Mesenchymal stem cell (in vitro differentiated cells and primary cell): ENCODE measurements at regions not wholly inside any gene's neighbourhood (a gene's known extent, or its start where the extent isn't known, plus 50 kb on each side); places are given as distances from the start of the nearest gene placed in this dataset.

Experiments used
- DNase-seq: peaks from one replicate; pipeline ENCODE4 v3.0.0-alpha.2; 2013
- H2AFZ ChIP-seq: one replicate; pipeline ENCODE4 v1.6.1; 2013; ENCODE audit warnings: low read depth, mild to moderate bottlenecking, control low read depth, inconsistent platforms, low read length, moderate library complexity
- H2AK5ac ChIP-seq: 2 replicates; pipeline ENCODE4 v1.6.1; 2013; ENCODE audit warnings: low read length, moderate library complexity, mild to moderate bottlenecking, inconsistent platforms; ENCODE audit not compliant: severe bottlenecking
- H2BK120ac ChIP-seq: one replicate; pipeline ENCODE4 v1.6.1; 2013; ENCODE audit warnings: low read depth, mild to moderate bottlenecking, inconsistent platforms, low read length, moderate library complexity
- H2BK12ac ChIP-seq, 2 experiments: one replicate each; pipeline ENCODE4 v1.6.1; 2013; ENCODE audit warnings: inconsistent platforms in 2 of 2, low read length in 2 of 2, mild to moderate bottlenecking in 2 of 2, moderate library complexity in 2 of 2, control low read depth in 1 of 2
- H2BK15ac ChIP-seq: one replicate; pipeline ENCODE4 v1.6.1; 2013; ENCODE audit warnings: mild to moderate bottlenecking, low read depth, inconsistent platforms; ENCODE audit not compliant: poor library complexity, severe bottlenecking
- H2BK5ac ChIP-seq: 2 replicates; pipeline ENCODE4 v1.6.1; 2013; ENCODE audit warnings: low read depth, mild to moderate bottlenecking, low read length, control low read depth, inconsistent platforms; ENCODE audit not compliant: poor library complexity, severe bottlenecking
- H3K14ac ChIP-seq, 2 experiments: one replicate each; pipeline ENCODE4 v1.6.1; 2013; ENCODE audit warnings: inconsistent platforms in 2 of 2, low read length in 2 of 2, control low read depth in 1 of 2, mild to moderate bottlenecking in 1 of 2, moderate library complexity in 1 of 2
- H3K18ac ChIP-seq, 2 experiments: one replicate each; pipeline ENCODE4 v1.6.1; 2013; ENCODE audit warnings: inconsistent platforms in 2 of 2, low read length in 2 of 2, control low read depth in 1 of 2, low read depth in 1 of 2, mild to moderate bottlenecking in 1 of 2
- H3K23ac ChIP-seq, 2 experiments: one replicate each; pipeline ENCODE4 v1.6.1; 2013; ENCODE audit warnings: inconsistent platforms in 2 of 2, low read length in 2 of 2, mild to moderate bottlenecking in 2 of 2, moderate library complexity in 2 of 2, control low read depth in 1 of 2
- H3K27ac ChIP-seq: 2 replicates; pipeline ENCODE4 v1.5.1; 2013; ENCODE audit warnings: mild to moderate bottlenecking, moderate library complexity, low read length, control low read depth, inconsistent platforms; ENCODE audit not compliant: poor library complexity, severe bottlenecking
- H3K27me3 ChIP-seq, 2 experiments: 2 replicates each; pipeline versions ENCODE4 v1.6.1 to v1.7.0; 2013; ENCODE audit warnings: low read length in 2 of 2, mild to moderate bottlenecking in 2 of 2, moderate library complexity in 2 of 2, control low read depth in 1 of 2, inconsistent platforms in 1 of 2; ENCODE audit not compliant: control insufficient read depth in 1 of 2, insufficient read depth in 1 of 2
- H3K36me3 ChIP-seq, 2 experiments: 2 replicates each; pipeline versions ENCODE4 v1.6.1 to v1.7.0; 2013; ENCODE audit warnings: low read length in 2 of 2, control low read depth in 1 of 2, inconsistent platforms in 1 of 2, low read depth in 1 of 2, mild to moderate bottlenecking in 1 of 2; ENCODE audit not compliant: insufficient read depth in 2 of 2, control insufficient read depth in 1 of 2
- H3K4ac ChIP-seq, 2 experiments: one replicate each; pipeline ENCODE4 v1.6.1; 2013; ENCODE audit warnings: inconsistent platforms in 2 of 2, low read length in 2 of 2, mild to moderate bottlenecking in 2 of 2, moderate library complexity in 2 of 2, control low read depth in 1 of 2, low read depth in 1 of 2
- H3K4me1 ChIP-seq: 2 replicates; pipeline ENCODE4 v1.6.1; 2013; ENCODE audit warnings: low read depth, low read length, control low read depth; ENCODE audit not compliant: control insufficient read depth, insufficient read depth
- H3K4me2 ChIP-seq: 2 replicates; pipeline ENCODE4 v1.6.1; 2013; ENCODE audit warnings: low read length, mild to moderate bottlenecking, inconsistent platforms; ENCODE audit not compliant: poor library complexity, severe bottlenecking
- H3K4me3 ChIP-seq, 2 experiments: 2 replicates each; pipeline versions ENCODE4 v1.5.1 to v1.7.0; 2013; ENCODE audit warnings: low read length in 2 of 2, mild to moderate bottlenecking in 2 of 2, control low read depth in 1 of 2, low read depth in 1 of 2; ENCODE audit not compliant: insufficient read depth in 1 of 2
- H3K79me1 ChIP-seq: replicated peaks from 2 replicates; pipeline ENCODE4 v1.6.1; 2013; ENCODE audit warnings: mild to moderate bottlenecking, control low read depth, low read length, inconsistent platforms; ENCODE audit not compliant: poor library complexity, severe bottlenecking
- H3K9ac ChIP-seq: 2 replicates; pipeline ENCODE4 v1.7.0; 2013; ENCODE audit warnings: mild to moderate bottlenecking, low read length, moderate library complexity
- H3K9me3 ChIP-seq: 2 replicates; pipeline ENCODE4 v1.7.0; 2013; ENCODE audit warnings: mild to moderate bottlenecking, low read length; ENCODE audit not compliant: control insufficient read depth
- H4K8ac ChIP-seq: one replicate; pipeline ENCODE4 v1.6.1; 2013; ENCODE audit warnings: inconsistent platforms, mild to moderate bottlenecking, low read length, moderate library complexity
- H4K91ac ChIP-seq: one replicate; pipeline ENCODE4 v1.6.1; 2013; ENCODE audit warnings: mild to moderate bottlenecking, low read length, inconsistent platforms
- WGBS: methylation state at CpG from one replicate; pipeline ENCODE4 v1.1.7; 2013; ENCODE audit warnings: mixed read lengths; 5-methylcytosine and 5-hydroxymethylcytosine counted together

GRCh38 chr9:22522206-22522740 is 75.6 kb downstream of the DMRTA1 start:
- Histone ChIP-seq H3K14ac (no peak overlapping the region), H2BK120ac (no peak overlapping the region), H2AFZ (no peak overlapping the region), H3K4me2 (no peak overlapping the region), H3K9ac (no peak overlapping the region), H3K79me1 (no peaks in the 10 kb centered on the region), H4K8ac (no peak overlapping the region), H3K27me3 (no peaks in the 10 kb centered on the region), H3K4ac (no peak overlapping the region), H2BK15ac (no peak overlapping the region), H3K4me3 (no peak overlapping the region), H2BK12ac (no peak overlapping the region), H3K4me1 (no peaks in the 10 kb centered on the region), H3K9me3 (no peaks in the 10 kb centered on the region), H2AK5ac (no peak overlapping the region), H3K23ac (no peak overlapping the region), H3K18ac (no peak overlapping the region), H3K36me3 (no peaks in the 10 kb centered on the region), H2BK5ac (no peak overlapping the region), H4K91ac (no peak overlapping the region), H3K27ac (no peak overlapping the region)
- WGBS = 64% methylated on average over 5 of the region's 5 CpGs
- no peak for DNase-seq

GRCh38 chr9:22528485-22528884 is 81.9 kb downstream of the DMRTA1 start:
- H2AFZ ChIP-seq = no peak overlapping the region
- H3K79me1 ChIP-seq = no peaks in the 10 kb centered on the region
- no peak overlapping the region for H3K4ac ChIP-seq
- H3K4me1 ChIP-seq = no peaks in the 10 kb centered on the region
- no peak overlapping the region for H4K8ac ChIP-seq
- H2AK5ac ChIP-seq = no peak overlapping the region
- H3K4me2 ChIP-seq = no peak overlapping the region
- H3K23ac ChIP-seq = no peak overlapping the region
- DNase-seq = peak; percentile 11
- H2BK5ac ChIP-seq = no peak overlapping the region
- H3K27me3 ChIP-seq = no peaks in the 10 kb centered on the region
- no peak overlapping the region for H3K4me3 ChIP-seq
- no peak overlapping the region for H3K27ac ChIP-seq
- no peak overlapping the region for H3K14ac ChIP-seq
- H4K91ac ChIP-seq = no peak overlapping the region
- no peak overlapping the region for H2BK12ac ChIP-seq
- no peaks in the 10 kb centered on the region for H3K36me3 ChIP-seq
- no peak overlapping the region for H2BK120ac ChIP-seq
- no peak overlapping the region for H3K9ac ChIP-seq
- no peak overlapping the region for H2BK15ac ChIP-seq
- 83% methylated on average over 1 of the region's 2 CpGs for WGBS
- H3K18ac ChIP-seq = no peak overlapping the region
- H3K9me3 ChIP-seq = no peaks in the 10 kb centered on the region

GRCh38 chr9:22529426-22530199 is 83.0 kb downstream of the DMRTA1 start:
- Histone ChIP-seq H3K4ac (no peak overlapping the region), H3K4me1 (no peaks in the 10 kb centered on the region), H2BK12ac (no peak overlapping the region), H3K27ac (no peak overlapping the region), H3K4me2 (no peak overlapping the region), H2AK5ac (no peak overlapping the region), H3K36me3 (no peaks in the 10 kb centered on the region), H4K91ac (no peak overlapping the region), H3K27me3 (no peaks in the 10 kb centered on the region), H3K23ac (no peak overlapping the region), H3K18ac (no peak overlapping the region), H2BK5ac (no peak overlapping the region), H3K9ac (no peak overlapping the region), H4K8ac (no peak overlapping the region), H2BK15ac (no peak overlapping the region), H3K14ac (no peak overlapping the region), H3K9me3 (no peaks in the 10 kb centered on the region), H2BK120ac (no peak overlapping the region), H2AFZ (no peak overlapping the region), H3K4me3 (no peak overlapping the region), H3K79me1 (no peaks in the 10 kb centered on the region)
- DNase-seq = no peak
- WGBS = 82% methylated on average over 5 of the region's 6 CpGs

GRCh38 chr9:22535780-22536179 is 89.2 kb downstream of the DMRTA1 start:
- no peak overlapping the region for H3K23ac ChIP-seq
- H3K79me1 ChIP-seq = no peaks in the 10 kb centered on the region
- H2AFZ ChIP-seq = no peak overlapping the region
- H3K9ac ChIP-seq = no peak overlapping the region
- no peak overlapping the region for H3K14ac ChIP-seq
- no peak overlapping the region for H2BK15ac ChIP-seq
- no peaks in the 10 kb centered on the region for H3K36me3 ChIP-seq
- no peaks in the 10 kb centered on the region for H3K4me1 ChIP-seq
- H3K27me3 ChIP-seq = no peaks in the 10 kb centered on the region
- no peak overlapping the region for H3K18ac ChIP-seq
- no peak overlapping the region for H2BK5ac ChIP-seq
- H3K4ac ChIP-seq = no peak overlapping the region
- no peak overlapping the region for H4K91ac ChIP-seq
- no peak overlapping the region for H3K4me2 ChIP-seq
- no peak overlapping the region for H2AK5ac ChIP-seq
- H3K4me3 ChIP-seq = no peak overlapping the region
- no peak overlapping the region for H4K8ac ChIP-seq
- no peak for DNase-seq
- H2BK12ac ChIP-seq = no peak overlapping the region
- no peak overlapping the region for H3K27ac ChIP-seq
- no peak overlapping the region for H2BK120ac ChIP-seq
- H3K9me3 ChIP-seq = no peaks in the 10 kb centered on the region
